Astrocyte (in vitro differentiated cells and primary cell): ENCODE measurements at regions not wholly inside any gene's neighbourhood (a gene's known extent, or its start where the extent isn't known, plus 50 kb on each side); places are given as distances from the start of the nearest gene placed in this dataset.

Source experiments
- DNase-seq: peaks from one replicate; pipeline ENCODE4 v3.0.0-alpha.2; 2010; ENCODE audit warnings: low read depth
- FAIRE-seq: peaks from 2 replicates; lab custom pipeline; 2011; peaks lifted over from hg19 to GRCh38; lab: Jason Lieb, UNC
- H2AFZ ChIP-seq: 2 replicates; pipeline ENCODE4 v1.6.0; 2012; ENCODE audit warnings: low read depth, low read length, inconsistent platforms
- H3K27ac ChIP-seq: 2 replicates; pipeline ENCODE4 v1.5.1; 2011; ENCODE audit warnings: low read depth, low read length, inconsistent platforms
- H3K27me3 ChIP-seq: 2 replicates; pipeline ENCODE4 v1.6.0; 2011; ENCODE audit warnings: low read length, inconsistent platforms; ENCODE audit not compliant: insufficient read depth
- H3K36me3 ChIP-seq: 2 replicates; pipeline ENCODE4 v1.5.1; 2011; ENCODE audit warnings: low read length, inconsistent platforms; ENCODE audit not compliant: insufficient read depth
- H3K4me1 ChIP-seq: 2 replicates; pipeline ENCODE4 v1.5.1; 2011; ENCODE audit warnings: low read length, inconsistent platforms; ENCODE audit not compliant: insufficient read depth
- H3K4me2 ChIP-seq: 2 replicates; pipeline ENCODE4 v1.6.0; 2012; ENCODE audit warnings: low read length, inconsistent platforms
- H3K4me3 ChIP-seq: 2 replicates; pipeline ENCODE4 v1.5.1; 2011; ENCODE audit warnings: low read depth, mild to moderate bottlenecking, low read length, inconsistent platforms; ENCODE audit not compliant: insufficient read depth
- H3K79me2 ChIP-seq: 2 replicates; pipeline ENCODE4 v1.6.0; 2012; ENCODE audit warnings: mild to moderate bottlenecking, low read length, inconsistent platforms; ENCODE audit not compliant: insufficient read depth
- H3K9ac ChIP-seq: 2 replicates; pipeline ENCODE4 v1.6.0; 2012; ENCODE audit warnings: mild to moderate bottlenecking, low read length, inconsistent platforms
- H3K9me3 ChIP-seq: 2 replicates; pipeline ENCODE4 v1.5.1; 2012; ENCODE audit warnings: low read depth, mild to moderate bottlenecking, low read length, inconsistent platforms; ENCODE audit not compliant: insufficient read depth
- H4K20me1 ChIP-seq: 2 replicates; pipeline ENCODE4 v1.6.0; 2012; ENCODE audit warnings: low read length, inconsistent platforms; ENCODE audit not compliant: insufficient read depth
- H3K27ac Mint-ChIP-seq: one replicate; pipeline ENCODE4 v1.8.0; 2021; ENCODE audit warnings: mild to moderate bottlenecking, mixed read lengths; ENCODE audit not compliant: unreplicated experiment
- H3K27me3 Mint-ChIP-seq: one replicate; pipeline ENCODE4 v1.8.0; 2021; ENCODE audit warnings: low read depth, mixed read lengths; ENCODE audit not compliant: unreplicated experiment
- H3K36me3 Mint-ChIP-seq: one replicate; pipeline ENCODE4 v1.8.0; 2021; ENCODE audit warnings: low read depth, mixed read lengths; ENCODE audit not compliant: unreplicated experiment
- H3K4me1 Mint-ChIP-seq: one replicate; pipeline ENCODE4 v1.8.0; 2021; ENCODE audit warnings: low read depth, mixed read lengths; ENCODE audit not compliant: unreplicated experiment
- H3K4me3 Mint-ChIP-seq: one replicate; pipeline ENCODE4 v1.8.0; 2021; ENCODE audit warnings: mild to moderate bottlenecking, moderate library complexity, mixed read lengths; ENCODE audit not compliant: unreplicated experiment
- H3K9me3 Mint-ChIP-seq: one replicate; pipeline ENCODE4 v1.8.0; 2021; ENCODE audit warnings: mild to moderate bottlenecking, mixed read lengths; ENCODE audit not compliant: unreplicated experiment
- CTCF ChIP-seq: IDR thresholded peaks from 2 replicates; pipeline ENCODE4 v1.5.1; 2011; ENCODE audit warnings: low read depth, mild to moderate bottlenecking, inconsistent platforms, low read length, moderate library complexity; ENCODE audit not compliant: insufficient read depth
- EZH2 ChIP-seq: IDR thresholded peaks from 2 replicates; pipeline ENCODE4 v1.6.1; 2012; ENCODE audit warnings: mild to moderate bottlenecking, low read length, inconsistent platforms; ENCODE audit not compliant: insufficient read depth

GRCh38 chr14:40674502-40674901 is 932.2 kb upstream of the LRFN5 start:
- H3K9me3 Mint-ChIP-seq: peaks cover 2% of the 10 kb centered on the region
- DNase-seq (no peak), FAIRE-seq (no peak)
- H3K36me3 ChIP-seq: no peaks in the 10 kb centered on the region
- H4K20me1 ChIP-seq: no peaks in the 10 kb centered on the region
- H3K4me2 ChIP-seq: no peak overlapping the region
- H3K27me3 ChIP-seq: no peaks in the 10 kb centered on the region
- no peaks in the 10 kb centered on the region for H3K27me3 Mint-ChIP-seq
- no peaks in the 10 kb centered on the region for H3K36me3 Mint-ChIP-seq
- H3K27ac ChIP-seq: no peak overlapping the region
- no peak overlapping the region for H2AFZ ChIP-seq
- H3K27ac Mint-ChIP-seq: no peak overlapping the region
- H3K79me2 ChIP-seq: no peaks in the 10 kb centered on the region
- no peak overlapping the region for H3K4me3 Mint-ChIP-seq
- H3K4me1 Mint-ChIP-seq: no peaks in the 10 kb centered on the region
- H3K4me3 ChIP-seq: no peak overlapping the region
- no peak for TF ChIP-seq CTCF
- no peak for TF ChIP-seq EZH2
- no peaks in the 10 kb centered on the region for H3K4me1 ChIP-seq
- no peak overlapping the region for H3K9ac ChIP-seq
- H3K9me3 ChIP-seq: no peaks in the 10 kb centered on the region

GRCh38 chr14:40656311-40656710 is 950.4 kb upstream of the LRFN5 start:
- no peak for TF ChIP-seq EZH2
- TF ChIP-seq CTCF: no peak
- Histone ChIP-seq H3K4me2 (no peak overlapping the region), H2AFZ (no peak overlapping the region), H3K79me2 (no peaks in the 10 kb centered on the region), H3K9me3 (no peaks in the 10 kb centered on the region), H3K4me1 (no peaks in the 10 kb centered on the region), H4K20me1 (no peaks in the 10 kb centered on the region), H3K27ac (no peak overlapping the region), H3K27me3 (no peaks in the 10 kb centered on the region), H3K4me3 (no peak overlapping the region), H3K9ac (no peak overlapping the region), H3K36me3 (no peaks in the 10 kb centered on the region)
- Mint-ChIP-seq H3K36me3 (no peaks in the 10 kb centered on the region), H3K4me1 (no peaks in the 10 kb centered on the region), H3K9me3 (no peaks in the 10 kb centered on the region), H3K27me3 (no peaks in the 10 kb centered on the region), H3K27ac (no peak overlapping the region), H3K4me3 (no peak overlapping the region)
- DNase-seq (no peak), FAIRE-seq (no peak)

GRCh38 chr14:40652089-40652691 is 954.5 kb upstream of the LRFN5 start:
- Histone ChIP-seq H3K27ac (no peak overlapping the region), H3K9me3 (no peaks in the 10 kb centered on the region), H3K79me2 (no peaks in the 10 kb centered on the region), H3K27me3 (no peaks in the 10 kb centered on the region), H3K4me2 (no peak overlapping the region), H3K36me3 (no peaks in the 10 kb centered on the region), H4K20me1 (no peaks in the 10 kb centered on the region), H3K4me1 (no peaks in the 10 kb centered on the region), H2AFZ (no peak overlapping the region), H3K9ac (no peak overlapping the region), H3K4me3 (no peak overlapping the region)
- H3K36me3 Mint-ChIP-seq: no peaks in the 10 kb centered on the region
- no peaks in the 10 kb centered on the region for H3K9me3 Mint-ChIP-seq
- DNase-seq (no peak), FAIRE-seq (no peak)
- no peak overlapping the region for H3K27ac Mint-ChIP-seq
- no peak for TF ChIP-seq CTCF
- TF ChIP-seq EZH2: no peak
- H3K4me1 Mint-ChIP-seq: no peaks in the 10 kb centered on the region
- H3K27me3 Mint-ChIP-seq: peaks cover 5% of the 10 kb centered on the region
- no peak overlapping the region for H3K4me3 Mint-ChIP-seq
